HepG2 (cell line): ENCODE measurements at regions not wholly inside any gene's neighbourhood (a gene's known extent, or its start where the extent isn't known, plus 50 kb on each side); places are given as distances from the start of the nearest gene placed in this dataset.

Experiments
- ARNT2 ChIP-seq: sonication (generic); formaldehyde crosslinking; IDR thresholded peaks from 2 replicates; pipeline ENCODE4 v1.8.0; 2022; ENCODE audit warnings: mild to moderate bottlenecking, low read depth, missing genetic modification reagents, moderate library complexity
- CENPX ChIP-seq: sonication (generic); formaldehyde crosslinking; IDR thresholded peaks from 2 replicates; pipeline ENCODE4 v1.9.0; 2021; ENCODE audit warnings: mild to moderate bottlenecking, missing genetic modification reagents, moderate library complexity
- DMAP1 ChIP-seq: IDR thresholded peaks from 2 replicates; pipeline ENCODE4 v1.6.1; 2016
- DMTF1 ChIP-seq: sonication (generic); formaldehyde crosslinking; IDR thresholded peaks from 2 replicates; pipeline ENCODE4 v1.4.0; 2020; ENCODE audit warnings: mild to moderate bottlenecking, missing genetic modification reagents
- GTF2F1 ChIP-seq: fragments of 150-350 bp; IDR thresholded peaks from 2 replicates; pipeline ENCODE4 v1.6.1; 2014; ENCODE audit warnings: low read length
- JARID2 ChIP-seq: sonication (generic); formaldehyde crosslinking; IDR thresholded peaks from 2 replicates; pipeline ENCODE4 v1.8.1; 2023; ENCODE audit warnings: missing genetic modification reagents, inconsistent platforms; ENCODE audit not compliant: insufficient replicate concordance
- KLF13 ChIP-seq: sonication (generic); formaldehyde crosslinking; IDR thresholded peaks from 2 replicates; pipeline ENCODE4 v1.4.0; 2020; ENCODE audit warnings: mild to moderate bottlenecking, missing genetic modification reagents
- MTF1 ChIP-seq: sonication (generic); formaldehyde crosslinking; IDR thresholded peaks from 2 replicates; pipeline ENCODE4 v1.5.0; 2020; ENCODE audit warnings: missing genetic modification reagents
- NFE2L1 ChIP-seq: sonication (generic); formaldehyde crosslinking; IDR thresholded peaks from 2 replicates; pipeline ENCODE4 v1.4.0; 2020; ENCODE audit warnings: missing genetic modification reagents, mild to moderate bottlenecking, borderline replicate concordance
- PPARG ChIP-seq: conservative IDR thresholded peaks from 2 replicates; pipeline ENCODE4 v1.6.1; 2016; ENCODE audit warnings: missing biosample characterization, missing genetic modification reagents
- SKIL ChIP-seq: sonication (generic); formaldehyde crosslinking; IDR thresholded peaks from 2 replicates; pipeline ENCODE4 v1.8.0; 2022; ENCODE audit warnings: missing genetic modification reagents, mild to moderate bottlenecking, moderate library complexity, borderline replicate concordance
- SP4 ChIP-seq: sonication (generic); formaldehyde crosslinking; IDR thresholded peaks from 2 replicates; pipeline ENCODE4 v1.8.1; 2023; ENCODE audit warnings: mild to moderate bottlenecking, missing genetic modification reagents
- TBL1XR1 ChIP-seq: fragments of 150-350 bp; IDR thresholded peaks from 2 replicates; pipeline ENCODE4 v1.6.1; 2014; ENCODE audit warnings: borderline replicate concordance, low read length; ENCODE audit not compliant: partially characterized antibody
- XRCC5 ChIP-seq: fragments of 200-400 bp; formaldehyde crosslinking; optimal IDR thresholded peaks from 2 replicates; pipeline ENCODE3; 2017; ENCODE audit warnings: mild to moderate bottlenecking, low read length
- ZNF207 ChIP-seq: fragments of 450-650 bp; IDR thresholded peaks from 2 replicates; pipeline ENCODE4 v1.6.1; 2016; ENCODE audit warnings: antibody characterized with exemption, borderline replicate concordance
- ZNF263 ChIP-seq: sonication (generic); formaldehyde crosslinking; IDR thresholded peaks from 2 replicates; pipeline ENCODE4 v1.4.0; 2020; ENCODE audit warnings: missing genetic modification reagents
- ZNF607 ChIP-seq: sonication (generic); formaldehyde crosslinking; IDR thresholded peaks from 2 replicates; pipeline ENCODE4 v1.5.1; 2020; ENCODE audit warnings: missing genetic modification reagents, mild to moderate bottlenecking, borderline replicate concordance
- ZNF644 ChIP-seq: IDR thresholded peaks from 2 replicates; pipeline ENCODE4 v1.6.1; 2016; ENCODE audit warnings: low read depth
- ZNF773 ChIP-seq: sonication (generic); formaldehyde crosslinking; IDR thresholded peaks from 2 replicates; pipeline ENCODE4 v1.4.0; 2020; ENCODE audit warnings: missing genetic modification reagents, borderline replicate concordance

- TF ChIP-seq ZNF773 (CRISPR knock-in tag) (no peak), KLF13 (CRISPR knock-in tag) (no peak), SKIL (CRISPR knock-in tag) (peak; percentile 84), JARID2 (CRISPR knock-in tag) (no peak), ARNT2 (CRISPR knock-in tag) (no peak), DMTF1 (CRISPR knock-in tag) (no peak), CENPX (no peak), SP4 (CRISPR knock-in tag) (peak; percentile 30; the same call in 1 of the 2 replicates), GTF2F1 (no peak), ZNF607 (peak; percentile 30; the same call in 1 of the 2 replicates), ZNF263 (CRISPR knock-in tag) (no peak), PPARG (CRISPR knock-in tag) (no peak), ZNF644 (CRISPR knock-in tag) (no peak), MTF1 (CRISPR knock-in tag) (no peak), NFE2L1 (CRISPR knock-in tag) (no peak), XRCC5 (no peak), ZNF207 (no peak), TBL1XR1 (peak; percentile 32), DMAP1 (CRISPR knock-in tag) (peak; percentile 37; the same call in 1 of the 2 replicates)
These were observed 276.6 kb downstream of the SHQ1 start (continued) for GRCh38 chr3:72571638-72572114.
